RCC 7860 (cell line): ENCODE measurements at regions not wholly inside any gene's neighbourhood (a gene's known extent, or its start where the extent isn't known, plus 50 kb on each side); places are given as distances from the start of the nearest gene placed in this dataset.

Source experiments
- DNase-seq: peaks from one replicate; pipeline ENCODE4 v3.0.0-alpha.2; 2015; ENCODE audit warnings: low spot score
- FAIRE-seq: peaks from 2 replicates; lab custom pipeline; 2012; peaks lifted over from hg19 to GRCh38; lab: Jason Lieb, UNC

DNA sequence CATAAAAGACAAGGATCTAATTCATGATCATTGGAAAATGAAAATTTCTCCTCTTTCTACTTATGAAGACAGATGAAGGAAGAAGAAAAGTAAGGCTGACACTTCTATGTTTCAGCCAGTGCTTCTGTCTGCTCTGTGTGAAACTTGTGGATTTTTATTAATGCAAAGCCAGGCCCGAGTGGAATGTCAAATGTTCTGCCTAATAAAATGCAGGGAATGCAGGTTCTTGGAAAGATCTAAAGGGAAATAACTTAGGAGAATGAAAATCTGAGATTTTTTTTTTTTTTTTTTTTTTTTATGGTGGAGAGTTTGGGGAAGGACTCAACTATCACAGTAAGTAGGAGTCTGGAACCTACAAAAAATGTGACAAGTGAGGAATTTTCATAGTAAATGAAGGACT, 1732.3 kb upstream of the SLC10A2 start:
- FAIRE-seq = no peak
- no peak for DNase-seq

DNA sequence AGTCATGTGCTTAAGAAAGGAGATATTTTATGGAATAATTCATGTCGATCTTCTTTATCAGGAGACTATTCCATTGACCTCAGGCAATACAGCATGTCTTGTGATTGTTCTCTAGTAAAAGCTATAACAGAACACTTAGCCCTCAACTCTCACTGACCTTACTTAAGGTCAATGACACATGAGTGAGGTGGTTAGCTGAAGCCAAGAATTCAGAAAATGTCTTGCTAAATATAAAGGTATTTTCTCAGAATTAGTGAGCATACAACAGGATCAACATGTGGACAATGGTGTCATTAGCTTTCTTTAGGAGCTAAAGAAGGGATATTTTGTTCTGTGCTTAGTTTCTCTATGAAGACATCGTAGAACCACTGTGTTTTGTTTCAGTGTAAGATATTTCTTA, 1730.4 kb upstream of the SLC10A2 start:
- FAIRE-seq = no peak
- no peak for DNase-seq

DNA sequence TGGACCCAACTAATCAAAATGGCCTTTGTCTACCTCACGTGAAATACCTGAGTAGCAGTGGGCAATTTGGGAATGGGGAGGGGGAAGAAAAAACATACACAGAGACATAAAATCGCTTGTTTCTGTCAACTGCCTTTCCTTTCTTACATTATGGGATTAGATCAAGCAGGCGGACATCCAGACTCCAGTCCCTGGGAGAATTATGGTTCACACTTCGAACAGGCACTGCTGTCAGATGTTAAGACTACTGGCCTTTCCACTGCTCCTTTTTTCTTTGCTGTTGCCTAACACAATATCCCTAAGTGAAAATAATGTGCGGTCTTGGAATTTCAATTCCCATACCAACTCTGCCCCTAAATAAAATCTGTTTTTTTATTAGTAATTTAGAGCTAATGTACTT, 1719.7 kb upstream of the SLC10A2 start:
- no peak for DNase-seq

DNA sequence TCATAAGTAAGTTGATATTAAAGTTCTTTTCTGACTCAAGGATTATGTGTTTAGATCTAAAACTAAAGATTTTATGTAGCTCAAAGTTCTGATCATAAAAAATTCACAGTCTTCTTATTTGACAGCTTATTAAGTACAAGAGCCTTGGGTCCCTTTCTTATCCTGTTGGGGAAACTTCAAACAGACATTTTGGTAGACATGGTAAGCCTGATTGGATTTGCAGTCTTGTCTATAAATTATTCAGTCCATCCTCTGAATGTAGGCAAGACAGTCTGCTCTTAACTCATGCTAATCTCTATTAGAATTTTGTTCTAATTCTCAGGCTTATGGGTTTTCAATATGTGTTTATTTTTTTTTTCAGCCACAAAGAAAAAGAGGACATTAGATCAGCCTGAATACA, 1718.7 kb upstream of the SLC10A2 start:
- FAIRE-seq (no peak), DNase-seq (no peak)

More for the DNA sequence above, 1719.7 kb upstream of the SLC10A2 start:
- no peak for FAIRE-seq

DNA sequence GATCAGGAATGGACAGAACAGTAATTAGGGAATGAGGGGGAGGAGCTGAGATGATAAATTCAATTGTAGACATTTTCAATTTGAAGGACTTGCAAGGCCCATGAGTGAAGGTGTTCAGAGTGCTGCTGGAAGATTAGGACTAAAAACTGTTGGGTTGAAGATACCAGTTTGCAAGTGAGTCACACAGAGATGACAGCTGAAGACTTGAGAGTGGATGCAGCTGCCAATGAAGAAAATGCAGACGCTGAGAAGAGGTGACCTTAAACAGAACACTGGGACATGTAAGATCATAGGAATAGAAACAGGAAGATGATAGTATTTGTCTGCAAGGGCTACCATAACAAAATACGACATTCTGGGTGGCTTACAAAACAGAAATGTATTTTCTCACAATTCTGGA, 1716.5 kb upstream of the SLC10A2 start:
- DNase-seq (no peak), FAIRE-seq (no peak)

DNA sequence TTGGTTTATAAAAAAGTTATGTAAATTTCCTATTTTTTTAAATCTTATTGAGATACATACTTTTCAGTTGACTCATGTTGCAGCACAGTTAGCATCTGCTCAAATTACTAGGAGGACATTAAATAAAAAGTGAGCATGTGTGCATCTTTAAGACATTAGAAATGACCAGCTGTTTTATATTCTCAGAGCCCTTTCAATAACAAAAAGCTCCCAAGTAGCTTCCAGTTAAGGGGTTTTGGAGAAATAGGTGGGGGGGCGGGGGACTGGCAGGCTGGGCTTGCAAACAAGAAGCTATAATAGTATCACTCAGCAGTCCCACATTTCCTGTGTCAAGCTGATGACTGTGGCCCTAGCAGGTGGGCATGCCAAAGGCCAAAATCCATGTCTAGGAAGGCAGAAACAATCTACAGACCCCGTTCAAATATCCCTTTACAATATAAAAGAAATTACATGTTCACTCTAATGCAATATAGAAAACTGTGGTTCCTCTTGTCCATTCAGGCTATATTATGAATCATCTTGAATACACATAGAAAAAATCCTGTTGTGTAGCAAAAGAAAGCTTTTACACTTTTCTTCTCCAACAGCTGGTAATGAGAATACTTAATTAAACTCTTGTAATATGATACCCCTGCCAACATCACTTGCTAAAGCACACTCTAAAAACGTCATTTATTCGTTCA, 1713.2 kb upstream of the SLC10A2 start:
- DNase-seq (no peak), FAIRE-seq (no peak)

DNA sequence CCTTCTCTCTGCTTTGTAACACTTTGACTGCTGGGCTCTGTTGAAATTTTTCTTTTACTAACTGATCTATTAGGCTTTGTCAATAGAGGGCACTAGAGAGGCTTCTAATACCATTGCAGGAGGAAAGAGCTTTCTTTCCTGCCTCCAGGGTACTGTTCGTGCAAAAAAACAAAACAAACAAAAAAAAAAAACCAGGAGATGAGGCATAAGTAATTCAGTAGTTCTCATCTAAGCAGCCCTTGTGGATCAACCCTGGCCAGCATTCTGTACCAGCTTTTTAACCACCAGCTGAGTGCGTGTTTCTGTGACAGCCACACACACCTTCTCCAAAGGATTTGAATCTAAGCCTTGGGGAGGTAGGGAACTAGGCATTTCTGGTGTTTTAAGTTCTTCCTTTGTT, 1707.6 kb upstream of the SLC10A2 start:
- peak; percentile 31 for DNase-seq
- FAIRE-seq = no peak

DNA sequence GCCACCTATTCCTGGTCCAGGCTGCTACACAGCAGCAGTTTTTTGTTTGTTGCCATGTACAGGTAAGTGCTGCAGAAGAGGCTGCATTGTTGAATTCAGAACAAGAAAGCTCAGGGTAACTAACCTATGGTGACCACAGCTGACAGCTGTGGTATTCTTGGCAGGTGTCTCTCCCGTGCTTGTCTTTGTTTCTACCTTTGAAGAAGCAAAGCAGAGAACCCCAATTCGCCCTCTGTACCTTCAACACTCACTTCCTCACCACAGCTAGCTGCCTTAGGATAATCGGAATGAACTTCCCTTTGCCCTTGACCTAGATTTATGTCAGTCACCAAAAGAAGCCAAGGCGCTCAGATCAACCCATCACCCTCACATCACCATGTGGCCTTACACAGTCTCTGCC, 1703.3 kb upstream of the SLC10A2 start:
- FAIRE-seq (no peak), DNase-seq (no peak)

DNA sequence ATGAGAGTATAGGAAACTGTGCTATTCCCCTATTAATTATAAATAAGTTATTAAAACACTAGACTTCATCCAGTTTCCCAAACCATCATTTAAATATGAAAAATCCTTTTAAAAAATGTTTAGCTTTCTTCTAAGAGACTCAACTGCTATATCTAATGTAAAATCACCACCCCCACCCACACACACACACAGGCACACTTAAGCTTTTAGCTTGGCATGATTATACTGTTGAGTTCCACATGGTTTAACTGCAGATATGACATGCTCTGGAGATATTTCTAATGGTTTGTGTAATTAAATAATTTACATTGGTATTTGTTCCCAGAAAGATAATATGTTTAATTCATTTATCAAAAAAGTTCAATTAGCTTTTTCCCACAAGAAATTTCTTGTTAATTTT, 1700.1 kb upstream of the SLC10A2 start:
- DNase-seq (no peak), FAIRE-seq (no peak)

DNA sequence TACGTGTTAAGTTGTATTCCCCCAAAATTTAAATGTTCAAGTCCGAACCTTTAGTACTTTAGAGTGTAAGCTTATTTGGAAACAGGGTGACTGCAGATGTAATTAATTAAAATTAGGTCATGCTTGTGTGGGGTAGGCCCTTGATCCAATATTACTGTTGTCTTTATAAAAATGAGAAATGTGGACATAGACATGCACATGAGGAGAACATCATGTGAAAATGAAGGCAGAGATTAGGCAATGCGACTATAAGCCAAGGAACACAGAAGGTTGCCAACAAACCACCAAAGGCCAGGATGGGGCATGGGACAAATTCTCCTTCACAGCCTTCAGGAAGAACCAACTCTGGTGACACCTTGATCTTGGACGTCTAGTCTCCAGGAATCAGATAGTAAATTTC, 1698.4 kb upstream of the SLC10A2 start:
- FAIRE-seq = no peak
- no peak for DNase-seq

DNA sequence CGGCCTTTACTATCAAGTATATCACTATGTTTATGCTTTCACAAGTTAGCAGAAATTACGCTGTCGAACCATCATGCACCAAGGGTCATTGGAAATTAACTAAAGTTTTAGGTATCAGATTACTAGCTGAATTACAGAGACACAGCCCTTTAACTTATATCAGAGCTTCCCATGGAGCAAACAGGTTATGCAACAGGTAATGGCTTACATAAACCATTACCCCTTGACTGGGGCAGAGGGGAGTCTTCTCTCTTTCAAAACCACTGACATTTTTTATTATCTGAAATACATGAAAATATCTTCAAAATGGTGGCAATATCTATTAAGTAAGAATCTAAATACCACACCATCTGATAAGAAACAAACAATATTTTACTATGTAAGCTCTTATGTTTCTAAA, 1692.9 kb upstream of the SLC10A2 start:
- DNase-seq = no peak
- FAIRE-seq = no peak

DNA sequence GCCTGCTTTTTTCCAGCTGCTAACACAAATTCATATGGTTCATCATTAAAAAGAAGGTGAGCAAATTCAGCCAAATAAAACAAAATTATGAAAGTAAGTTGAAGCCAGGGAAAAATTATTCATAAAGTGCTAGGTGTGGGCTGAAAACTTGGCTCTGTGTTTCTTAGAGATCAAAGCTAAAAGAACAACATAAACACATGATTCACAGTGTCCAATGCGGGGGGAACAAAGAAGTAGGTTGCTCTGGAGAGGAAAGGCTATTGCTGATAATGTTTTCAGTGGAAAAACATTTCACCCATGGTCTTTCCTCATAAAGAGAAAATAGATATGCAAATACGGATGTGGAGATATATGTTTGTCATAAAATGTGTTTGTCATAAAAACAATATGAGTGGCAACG, 1691.5 kb upstream of the SLC10A2 start:
- FAIRE-seq (no peak), DNase-seq (no peak)

DNA sequence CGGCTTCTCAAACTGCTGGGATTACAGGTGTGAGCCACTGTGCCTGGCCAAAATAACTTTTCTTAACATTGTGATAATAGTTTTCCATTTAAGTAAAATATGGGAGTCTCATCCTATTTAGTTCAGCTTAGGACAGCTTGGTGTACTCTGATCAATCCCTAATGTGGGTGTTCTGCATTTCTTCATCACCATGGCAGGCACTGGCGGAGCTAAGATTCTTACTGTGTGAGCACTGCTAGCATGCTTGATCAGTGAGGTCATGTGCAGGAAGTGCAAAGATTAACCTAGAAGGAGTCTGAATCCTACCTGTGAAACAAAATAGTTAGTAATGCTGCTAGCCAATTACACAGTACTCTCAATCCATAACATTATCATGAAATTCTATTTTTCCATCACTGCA, 1684.2 kb upstream of the SLC10A2 start:
- DNase-seq = peak; percentile 70
- FAIRE-seq = no peak

DNA sequence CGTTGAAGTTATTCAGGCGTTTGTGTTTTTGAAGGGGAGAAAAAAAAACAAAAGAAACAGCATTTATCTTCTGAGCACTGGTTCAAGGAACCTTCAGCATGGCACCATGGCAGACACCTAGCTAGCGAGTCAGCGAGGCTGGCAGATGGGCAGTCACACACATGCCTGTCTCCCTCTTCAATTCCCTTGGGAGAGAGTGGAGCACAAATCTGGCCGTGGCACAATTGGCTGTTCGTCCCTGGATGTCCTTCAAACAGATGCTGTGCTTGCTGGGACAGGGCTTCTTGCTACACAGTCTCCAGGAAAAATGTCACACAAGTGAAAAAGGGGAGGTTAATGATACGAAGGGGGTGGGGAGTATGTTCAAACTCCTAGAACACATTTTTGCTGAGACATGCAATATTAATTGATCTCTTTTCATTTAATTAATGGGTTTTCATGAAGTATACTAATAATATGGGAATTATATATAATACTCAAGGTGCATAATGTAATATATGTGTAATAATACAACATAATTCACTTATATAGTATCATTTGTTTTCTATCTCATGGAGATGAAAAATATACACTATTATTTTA, 1674.5 kb upstream of the SLC10A2 start:
- FAIRE-seq = no peak

DNA sequence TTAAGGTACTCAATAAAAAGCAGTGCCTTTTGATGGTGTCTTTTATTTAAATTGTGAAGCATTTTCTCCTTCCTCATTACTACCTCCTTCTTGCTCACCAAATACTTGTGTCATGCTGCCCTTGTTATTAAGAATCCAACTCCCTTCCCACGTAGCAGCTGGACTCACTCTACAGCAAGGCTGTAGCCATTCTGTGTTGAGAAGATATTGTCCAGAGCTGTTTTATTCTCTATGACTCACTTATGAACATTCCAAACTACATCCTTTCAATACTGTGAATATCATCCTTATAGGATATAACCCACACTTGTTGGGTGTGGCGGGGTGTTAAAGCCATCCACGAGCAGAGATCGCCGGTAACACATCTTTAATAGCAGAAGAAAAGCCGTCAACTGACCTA, 1671.5 kb upstream of the SLC10A2 start:
- no peak for DNase-seq
- FAIRE-seq = no peak

More for the DNA sequence above, 1674.5 kb upstream of the SLC10A2 start:
- no peak for DNase-seq

DNA sequence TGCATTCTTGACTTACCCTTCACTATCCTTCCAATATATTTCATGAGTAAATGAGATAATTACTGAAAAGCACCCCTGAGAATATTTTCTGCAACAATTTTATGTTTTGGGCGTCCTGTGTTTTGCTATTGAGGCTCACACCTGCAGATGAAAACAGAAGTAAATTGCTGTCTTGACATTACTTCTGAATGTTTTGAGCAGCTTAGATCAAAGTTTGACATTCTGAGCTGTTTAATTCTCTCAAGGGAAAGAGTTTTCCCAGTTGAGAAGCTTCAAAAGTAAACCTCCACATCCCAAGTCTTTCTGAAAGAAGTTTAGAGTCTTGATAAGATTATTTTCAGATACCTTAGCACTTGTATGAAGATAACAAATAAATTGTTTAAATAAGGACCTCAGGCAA, 1667.2 kb upstream of the SLC10A2 start:
- DNase-seq (no peak), FAIRE-seq (no peak)

DNA sequence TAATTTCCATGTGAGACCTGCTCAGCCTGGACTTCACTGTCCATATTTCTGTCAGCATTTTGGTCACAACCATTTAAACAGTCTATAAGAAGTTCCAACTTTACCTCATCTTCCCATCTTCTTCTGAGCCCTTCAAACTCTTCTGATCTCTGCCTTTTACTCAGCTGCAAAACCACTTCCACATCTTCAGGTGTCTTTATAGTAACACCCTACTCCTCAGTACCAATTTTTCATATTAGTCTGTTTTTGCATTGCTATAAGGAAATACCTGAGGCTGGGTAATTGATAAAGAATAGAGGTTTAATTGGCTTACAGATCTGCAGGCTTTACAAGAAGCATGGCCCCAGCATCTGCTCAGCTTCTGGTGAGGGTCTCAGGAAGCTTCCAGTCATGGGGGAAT, 1648.9 kb upstream of the SLC10A2 start:
- FAIRE-seq (no peak), DNase-seq (no peak)

DNA sequence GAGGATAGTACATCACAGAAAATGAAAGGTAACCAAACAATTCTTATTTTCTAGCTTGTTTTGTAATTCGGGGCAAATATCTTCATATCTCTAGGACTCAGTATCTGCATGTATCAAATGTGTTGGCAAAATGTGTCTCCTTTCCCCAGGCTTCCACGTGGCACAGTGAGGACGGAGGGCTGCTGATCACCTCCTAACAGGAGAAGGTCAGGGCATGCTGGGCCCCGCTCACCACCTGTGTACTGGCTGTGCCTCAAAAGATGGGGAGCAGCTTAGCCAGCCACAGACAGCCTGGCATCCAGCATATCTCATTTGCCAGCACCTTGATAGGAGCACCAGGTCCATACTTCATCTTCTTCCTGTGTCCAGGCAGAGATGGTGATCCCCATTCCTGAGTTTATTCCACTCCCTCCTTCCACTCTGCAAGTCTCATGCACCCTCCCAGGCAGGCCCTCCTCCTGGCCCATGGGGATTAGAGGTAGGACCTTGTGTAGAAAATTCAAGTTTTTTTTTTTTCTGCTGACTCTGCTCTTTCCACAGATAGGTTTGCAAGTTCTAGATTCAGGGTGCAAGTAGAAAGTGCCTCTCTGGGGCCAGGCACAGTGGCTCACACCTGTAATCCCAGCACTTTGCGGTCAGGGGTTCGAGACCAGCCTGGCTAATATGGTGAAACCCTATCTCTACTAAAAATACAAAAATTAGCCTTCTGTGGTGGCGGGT, 1639.0 kb upstream of the SLC10A2 start:
- no peak for DNase-seq
- FAIRE-seq = no peak

DNA sequence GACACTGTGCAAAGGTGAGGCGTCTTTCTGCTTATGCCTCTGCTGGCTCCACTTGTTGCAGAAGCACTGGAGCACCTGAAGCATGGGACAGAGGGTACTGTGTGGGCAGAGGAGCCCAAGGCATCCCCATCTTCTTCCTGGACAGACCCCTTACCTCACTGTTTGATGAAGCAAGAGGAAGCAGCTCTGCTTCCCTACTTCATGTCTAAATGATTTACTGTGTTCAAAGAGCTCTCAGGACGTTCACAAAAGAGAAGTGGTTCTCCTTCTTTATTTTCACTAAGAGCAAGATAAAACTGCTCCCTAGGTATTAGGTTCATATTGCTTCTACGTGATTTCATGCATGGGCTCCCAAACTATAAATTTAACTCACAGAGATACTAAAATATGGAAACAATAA, 1635.4 kb upstream of the SLC10A2 start:
- FAIRE-seq (no peak), DNase-seq (no peak)

DNA sequence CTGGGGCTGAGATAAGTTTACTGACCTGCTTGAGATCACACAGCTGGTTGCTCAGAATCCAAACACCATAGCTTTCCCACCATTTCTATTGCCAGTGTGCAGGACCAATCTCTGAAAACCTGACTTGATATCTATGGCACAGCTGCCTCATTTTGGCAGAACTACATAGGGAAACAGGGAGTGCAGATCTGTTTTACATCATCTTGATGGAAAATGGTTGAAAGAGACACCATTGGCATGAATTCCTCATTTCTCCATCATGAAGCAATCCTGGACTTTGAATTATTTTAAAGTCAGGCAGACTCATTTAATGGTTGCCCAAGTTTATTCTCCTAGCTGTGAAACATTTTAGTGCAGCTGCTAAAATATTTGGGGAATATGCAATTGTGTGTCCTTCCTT, 1628.2 kb upstream of the SLC10A2 start:
- no peak for DNase-seq
- FAIRE-seq = no peak

DNA sequence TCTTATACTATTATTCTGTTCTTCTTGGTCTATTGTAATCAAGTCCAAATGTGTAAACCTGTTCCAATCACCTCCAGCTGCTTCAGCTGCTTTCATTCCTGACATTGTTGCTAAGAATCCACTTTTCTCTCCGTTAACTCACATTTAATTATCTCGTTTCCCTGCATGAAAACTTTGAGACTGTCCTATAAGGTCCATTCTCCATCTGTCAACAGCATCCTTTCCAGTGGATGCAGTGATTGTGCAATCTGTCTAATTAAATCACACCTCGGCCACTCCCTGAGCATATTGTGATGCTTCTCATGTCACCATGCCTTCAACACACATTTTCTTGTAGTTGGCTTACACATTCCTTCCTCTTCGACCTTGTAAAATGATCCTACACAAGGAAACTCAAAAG, 1626.9 kb upstream of the SLC10A2 start:
- no peak for FAIRE-seq

DNA sequence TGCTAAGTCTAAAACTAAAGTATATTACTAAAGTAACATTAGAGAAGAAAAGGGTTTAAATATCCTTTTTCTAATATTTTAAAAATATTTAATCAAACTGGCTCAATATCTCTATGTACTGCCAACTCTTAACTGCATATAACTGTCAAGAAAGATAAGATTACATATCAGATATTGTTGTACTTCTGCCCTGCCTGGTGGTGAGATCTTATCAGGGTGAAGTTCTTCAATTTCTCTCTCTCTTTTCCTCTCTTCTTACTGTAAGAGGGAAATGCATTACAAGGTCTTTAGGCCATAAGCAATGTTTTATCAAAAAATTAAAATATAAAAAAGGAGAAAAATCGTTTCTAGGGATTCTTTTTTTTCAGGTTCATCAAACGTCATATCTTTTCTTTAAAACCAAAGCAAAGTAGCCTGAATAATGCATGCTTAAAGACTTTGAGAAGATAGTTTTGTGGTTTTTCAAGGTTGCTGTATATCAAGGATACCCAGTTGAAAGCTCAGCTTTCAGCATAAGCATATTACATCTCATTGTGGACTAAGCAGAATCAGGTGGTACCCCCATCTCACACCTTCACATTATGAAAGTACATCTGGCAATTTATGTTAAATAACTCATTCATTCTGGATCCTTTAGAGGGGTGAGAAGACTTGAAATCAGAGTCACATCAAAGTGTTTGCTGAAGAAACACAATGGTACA, 1625.7 kb upstream of the SLC10A2 start:
- no peak for FAIRE-seq
- no peak for DNase-seq

More for the DNA sequence above, 1626.9 kb upstream of the SLC10A2 start:
- no peak for DNase-seq
